Astrocyte of the cerebellum (primary cell): ENCODE measurements at regions not wholly inside any gene's neighbourhood (a gene's known extent, or its start where the extent isn't known, plus 50 kb on each side); places are given as distances from the start of the nearest gene placed in this dataset.
"Not testable (repeated sequence)": the region's sequence is repeated elsewhere in the genome, so short reads cannot be mapped to it uniquely, and the experiment has no call there.

Source experiments
- DNase-seq: peaks from one replicate; pipeline ENCODE4 v3.0.0-alpha.2; 2011; ENCODE audit warnings: low read depth
- H3K4me3 ChIP-seq: 2 replicates; pipeline ENCODE4 v1.5.1; 2011; ENCODE audit warnings: mild to moderate bottlenecking, low read depth, low read length, moderate library complexity
- CTCF ChIP-seq: IDR thresholded peaks from 2 replicates; pipeline ENCODE4 v1.5.1; 2012; ENCODE audit warnings: low read length, low read depth, moderate library complexity, mild to moderate bottlenecking; ENCODE audit errors: missing control alignments
- in situ Hi-C: cut with HindIII; loops from 2 replicates; pipeline ENCODE4 v1.10.0; 2017; ENCODE audit warnings: low sequenced_read_pairs

- in situ Hi-C loops, result no loop called here
- no peak for TF ChIP-seq CTCF
These were observed 51.5 kb upstream of the MELK start for GRCh38 chr9:36521148-36521547.

GRCh38 chr9:36517131-36517530, 55.6 kb upstream of the MELK start:
- in situ Hi-C loops, result no loop called here
- no peak for DNase-seq
- TF ChIP-seq CTCF, result no peak
- no peak overlapping the region for H3K4me3 ChIP-seq

More at GRCh38 chr9:36521148-36521547, 51.5 kb upstream of the MELK start:
- H3K4me3 ChIP-seq, result no peak overlapping the region
- no peak for DNase-seq

GRCh38 chr9:36504156-36504555, 68.5 kb upstream of the MELK start:
- in situ Hi-C loops, result no loop called here
- DNase-seq, result no peak
- H3K4me3 ChIP-seq, result no peak overlapping the region
- TF ChIP-seq CTCF, result no peak

DNA sequence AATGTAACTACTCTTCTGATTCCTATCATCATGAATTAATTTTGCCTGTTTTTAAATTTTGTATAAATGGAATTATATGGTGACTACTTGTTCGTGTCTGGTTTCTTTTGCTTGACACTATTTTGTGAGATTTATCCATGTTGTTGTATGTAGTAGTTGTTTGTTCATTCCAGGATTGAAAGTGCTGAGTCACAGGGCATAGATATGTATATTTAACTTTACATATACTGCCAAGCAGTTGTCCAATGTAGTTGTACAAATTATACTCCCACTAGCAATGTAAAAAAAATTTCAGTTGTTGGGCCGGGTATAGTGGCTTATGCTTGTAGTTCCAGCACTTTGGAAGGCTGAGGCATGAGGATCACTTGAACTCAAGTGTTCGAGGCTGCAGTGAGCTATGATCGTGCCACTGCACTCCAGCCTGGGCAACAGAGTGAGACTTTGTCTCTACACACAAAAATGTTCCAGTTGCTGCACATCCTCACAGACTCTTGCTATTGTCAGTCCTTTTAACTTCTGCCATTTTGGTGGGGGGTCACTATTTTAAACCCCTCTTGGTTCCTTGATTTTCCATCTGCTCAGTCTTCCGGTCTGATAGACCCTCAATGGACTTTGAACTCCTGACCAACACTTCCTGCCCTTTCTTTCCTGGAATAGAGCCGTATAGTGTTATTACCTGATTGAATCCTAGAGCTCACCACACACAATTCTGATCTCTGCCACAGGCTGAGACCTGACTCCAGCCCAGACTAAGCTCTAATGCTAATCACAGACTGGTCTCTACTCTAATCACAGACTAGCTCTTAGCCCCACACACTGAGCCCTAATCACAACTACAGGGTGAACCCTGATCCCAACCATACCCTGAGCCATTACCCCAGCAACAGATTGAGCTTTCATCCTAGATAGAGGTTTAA, 69.3 kb upstream of the MELK start:
- H3K4me3 ChIP-seq, result no peak overlapping the region
- no peak for TF ChIP-seq CTCF
- DNase-seq, result no peak
- in situ Hi-C loops, result no loop called here

DNA sequence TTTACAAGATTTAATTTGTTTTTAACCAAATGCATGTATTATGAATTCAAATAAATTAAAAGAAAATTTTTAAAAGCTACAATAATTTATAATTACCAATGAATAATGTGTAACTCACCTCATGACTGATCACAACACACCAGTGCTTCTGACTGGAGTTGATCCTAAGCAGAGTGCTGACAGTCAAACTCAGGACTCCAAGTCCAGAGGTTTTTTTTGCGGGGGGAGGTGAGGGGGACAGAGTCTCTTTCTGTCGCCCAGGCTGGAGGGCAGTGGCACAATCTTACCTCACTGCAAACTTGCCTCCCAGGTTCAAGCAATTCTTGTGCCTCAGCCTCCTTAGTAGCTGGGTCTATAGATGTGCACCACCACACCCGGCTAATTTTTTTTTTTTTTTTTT, 71.0 kb upstream of the MELK start:
- DNase-seq, result no peak
- TF ChIP-seq CTCF, result no peak
- in situ Hi-C loops, result no loop called here
- no peak overlapping the region for H3K4me3 ChIP-seq

DNA sequence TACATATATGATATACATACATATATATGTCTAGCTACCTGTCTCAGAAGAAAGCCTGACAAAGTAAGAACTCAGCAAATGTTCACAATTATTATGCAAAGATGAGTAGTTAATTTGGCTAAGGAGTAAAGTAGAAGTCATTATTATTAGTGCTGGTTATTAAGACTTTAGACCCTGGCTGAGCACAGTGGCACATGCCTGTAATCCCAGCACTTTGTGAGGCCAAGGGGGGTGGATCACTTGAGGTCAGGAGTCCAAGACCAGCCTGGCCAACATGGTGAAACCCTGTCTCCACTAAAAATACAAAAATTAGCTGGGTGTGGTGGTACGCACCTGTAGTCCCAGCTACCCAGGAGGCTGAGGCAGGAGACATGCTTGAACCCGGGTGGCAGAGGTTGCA, 71.8 kb upstream of the MELK start:
- DNase-seq, in situ Hi-C loops: not testable (repeated sequence)

DNA sequence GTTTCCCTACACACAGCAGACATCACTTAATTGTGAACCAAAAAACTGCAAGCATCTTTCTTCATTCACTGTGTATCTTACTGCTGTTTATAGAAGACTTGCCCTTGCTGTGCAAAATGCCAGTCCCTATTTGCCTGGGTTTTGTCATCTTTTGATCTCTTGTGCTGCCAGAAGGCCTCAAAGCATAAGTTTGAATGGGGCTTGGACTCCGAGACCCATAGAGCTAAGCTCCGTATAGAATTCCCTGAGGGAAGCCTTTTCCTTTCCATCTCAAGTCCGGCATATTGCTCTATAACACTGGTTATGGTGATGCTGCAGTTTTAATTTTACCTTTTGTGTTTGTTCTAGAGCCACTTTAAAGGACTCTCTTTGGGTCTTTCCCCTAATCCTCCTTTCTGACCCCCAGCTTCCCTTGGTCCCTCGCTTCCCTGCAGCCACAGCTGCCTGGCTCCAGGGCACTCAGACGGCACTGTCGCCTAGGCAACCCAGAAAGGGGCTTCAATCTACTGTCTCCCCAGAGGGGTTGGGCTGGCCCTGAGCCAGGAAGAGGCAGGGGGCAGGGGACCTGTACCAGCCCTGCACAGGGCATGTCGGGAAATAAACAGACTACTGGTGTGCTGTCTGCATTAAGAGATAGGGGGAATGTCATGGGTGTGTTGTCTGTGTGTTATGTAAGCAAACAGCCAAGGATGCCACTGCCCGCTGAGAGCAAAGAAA, 73.4 kb upstream of the MELK start:
- in situ Hi-C loops, result no loop called here
- DNase-seq, result no peak
- TF ChIP-seq CTCF, result no peak
- H3K4me3 ChIP-seq, result no peak overlapping the region

More for the DNA sequence above, 71.8 kb upstream of the MELK start:
- not testable (repeated sequence) for H3K4me3 ChIP-seq

- in situ Hi-C loops, DNase-seq, H3K4me3 ChIP-seq: not testable (repeated sequence)
These were observed 79.1 kb upstream of the MELK start for GRCh38 chr9:36493564-36493963.
